ENCODE measurements at regions not wholly inside any gene's neighbourhood (a gene's known extent, or its start where the extent isn't known, plus 50 kb on each side); places are given as distances from the start of the nearest gene placed in this dataset.

- Histone ChIP-seq H3K4me1 (no peaks in the 10 kb centered on the region), H3K36me3 (replicated peaks) (no peaks in the 10 kb centered on the region), H3K9me3 (no peaks in the 10 kb centered on the region), H3K27me3 (ENCODE audit: low read depth) (no peaks in the 10 kb centered on the region), H3K4me3 (no peak overlapping the region)
- no peak for DNase-seq (ENCODE audit: low spot score in 2 of 2)
- in situ Hi-C loops (cut with MboI; ENCODE audit: low sequenced_read_pairs), result no loop called here
These were observed 242.5 kb downstream of the RPS24 start for GRCh38 chr10:78276139-78276538.

- no peaks in the 10 kb centered on the region for H3K27me3 ChIP-seq (ENCODE audit: low read depth)
- in situ Hi-C loops (cut with MboI; ENCODE audit: low sequenced_read_pairs), result no loop called here
These were observed 243.8 kb downstream of the RPS24 start for GRCh38 chr10:78277314-78278057.

GRCh38 chr10:78278058-78278404, 244.4 kb downstream of the RPS24 start:
- no peak for DNase-seq (ENCODE audit: low spot score in 2 of 2)
- Histone ChIP-seq H3K4me1 (no peaks in the 10 kb centered on the region), H3K36me3 (replicated peaks) (no peaks in the 10 kb centered on the region), H3K9me3 (no peaks in the 10 kb centered on the region), H3K27me3 (ENCODE audit: low read depth) (no peaks in the 10 kb centered on the region), H3K4me3 (no peak overlapping the region)
- in situ Hi-C loops (cut with MboI; ENCODE audit: low sequenced_read_pairs), result no loop called here

More at GRCh38 chr10:78277314-78278057, 243.8 kb downstream of the RPS24 start:
- no peak for DNase-seq (ENCODE audit: low spot score in 2 of 2)
- Histone ChIP-seq H3K4me3 (no peak overlapping the region), H3K4me1 (no peaks in the 10 kb centered on the region), H3K9me3 (no peaks in the 10 kb centered on the region), H3K36me3 (replicated peaks) (no peaks in the 10 kb centered on the region)

- in situ Hi-C loops (cut with MboI; ENCODE audit: low sequenced_read_pairs), result no loop called here
- Histone ChIP-seq H3K4me1 (no peaks in the 10 kb centered on the region), H3K9me3 (no peaks in the 10 kb centered on the region), H3K36me3 (replicated peaks) (no peaks in the 10 kb centered on the region), H3K27me3 (ENCODE audit: low read depth) (no peaks in the 10 kb centered on the region), H3K4me3 (no peak overlapping the region)
- DNase-seq (ENCODE audit: low spot score in 2 of 2), result no peak
These were observed 246.1 kb downstream of the RPS24 start for GRCh38 chr10:78279756-78280155.

- no peak for DNase-seq (ENCODE audit: low spot score in 2 of 2)
- Histone ChIP-seq H3K36me3 (replicated peaks) (no peaks in the 10 kb centered on the region), H3K4me1 (no peaks in the 10 kb centered on the region), H3K4me3 (no peak overlapping the region), H3K9me3 (no peaks in the 10 kb centered on the region), H3K27me3 (ENCODE audit: low read depth) (no peaks in the 10 kb centered on the region)
- in situ Hi-C loops (cut with MboI; ENCODE audit: low sequenced_read_pairs), result no loop called here
These were observed 246.9 kb downstream of the RPS24 start for GRCh38 chr10:78280604-78281003.

GRCh38 chr10:78281627-78282026, 248.0 kb downstream of the RPS24 start:
- Histone ChIP-seq H3K4me1 (no peaks in the 10 kb centered on the region), H3K36me3 (replicated peaks) (no peaks in the 10 kb centered on the region), H3K4me3 (no peak overlapping the region), H3K27me3 (ENCODE audit: low read depth) (no peaks in the 10 kb centered on the region), H3K9me3 (no peaks in the 10 kb centered on the region)
- in situ Hi-C loops (cut with MboI; ENCODE audit: low sequenced_read_pairs), result no loop called here
- no peak for DNase-seq (ENCODE audit: low spot score in 2 of 2)

- no peaks in the 10 kb centered on the region for H3K9me3 ChIP-seq
- in situ Hi-C loops (cut with MboI; ENCODE audit: low sequenced_read_pairs), result no loop called here
- no peaks in the 10 kb centered on the region for H3K36me3 ChIP-seq (replicated peaks)
- no peaks in the 10 kb centered on the region for H3K27me3 ChIP-seq (ENCODE audit: low read depth)
- no peaks in the 10 kb centered on the region for H3K4me1 ChIP-seq
- H3K4me3 ChIP-seq, result no peak overlapping the region
- no peak for DNase-seq (ENCODE audit: low spot score in 2 of 2)
These were observed 249.5 kb downstream of the RPS24 start for GRCh38 chr10:78283069-78283682.

GRCh38 chr10:78284381-78284780, 250.7 kb downstream of the RPS24 start:
- Histone ChIP-seq H3K4me3 (no peak overlapping the region), H3K36me3 (replicated peaks) (no peaks in the 10 kb centered on the region), H3K27me3 (ENCODE audit: low read depth) (no peaks in the 10 kb centered on the region), H3K4me1 (no peaks in the 10 kb centered on the region), H3K9me3 (no peaks in the 10 kb centered on the region)
- no peak for DNase-seq (ENCODE audit: low spot score in 2 of 2)
- in situ Hi-C loops (cut with MboI; ENCODE audit: low sequenced_read_pairs), result no loop called here

- in situ Hi-C loops (cut with MboI; ENCODE audit: low sequenced_read_pairs), result no loop called here
- no peaks in the 10 kb centered on the region for H3K4me1 ChIP-seq
These were observed 251.6 kb downstream of the RPS24 start for GRCh38 chr10:78285226-78285625.

GRCh38 chr10:78286186-78286585, 252.5 kb downstream of the RPS24 start:
- in situ Hi-C loops (cut with MboI; ENCODE audit: low sequenced_read_pairs), result no loop called here
- Histone ChIP-seq H3K27me3 (ENCODE audit: low read depth) (no peaks in the 10 kb centered on the region), H3K9me3 (no peaks in the 10 kb centered on the region), H3K4me1 (no peaks in the 10 kb centered on the region), H3K36me3 (replicated peaks) (no peaks in the 10 kb centered on the region), H3K4me3 (no peak overlapping the region)
- peak; percentile 2 to 41 for DNase-seq (ENCODE audit: low spot score in 2 of 2)

More at GRCh38 chr10:78285226-78285625, 251.6 kb downstream of the RPS24 start:
- Histone ChIP-seq H3K4me3 (no peak overlapping the region), H3K36me3 (replicated peaks) (no peaks in the 10 kb centered on the region), H3K27me3 (ENCODE audit: low read depth) (no peaks in the 10 kb centered on the region), H3K9me3 (no peaks in the 10 kb centered on the region)
- no peak for DNase-seq (ENCODE audit: low spot score in 2 of 2)

GRCh38 chr10:78286668-78287067, 253.0 kb downstream of the RPS24 start:
- no peaks in the 10 kb centered on the region for H3K27me3 ChIP-seq (ENCODE audit: low read depth)
- DNase-seq (ENCODE audit: low spot score in 2 of 2), result no peak
- no peaks in the 10 kb centered on the region for H3K4me1 ChIP-seq
- no peak overlapping the region for H3K4me3 ChIP-seq
- H3K36me3 ChIP-seq (replicated peaks), result no peaks in the 10 kb centered on the region
- no peaks in the 10 kb centered on the region for H3K9me3 ChIP-seq
- in situ Hi-C loops (cut with MboI; ENCODE audit: low sequenced_read_pairs), result no loop called here

GRCh38 chr10:78287618-78288017, 254.0 kb downstream of the RPS24 start:
- H3K4me1 ChIP-seq, result no peaks in the 10 kb centered on the region
- no peak overlapping the region for H3K4me3 ChIP-seq
- H3K9me3 ChIP-seq, result no peaks in the 10 kb centered on the region
- H3K36me3 ChIP-seq (replicated peaks), result no peaks in the 10 kb centered on the region
- in situ Hi-C loops (cut with MboI; ENCODE audit: low sequenced_read_pairs), result no loop called here
- H3K27me3 ChIP-seq (ENCODE audit: low read depth), result no peaks in the 10 kb centered on the region
- DNase-seq (ENCODE audit: low spot score in 2 of 2), result no peak

- no peaks in the 10 kb centered on the region for H3K27me3 ChIP-seq (ENCODE audit: low read depth)
- no peaks in the 10 kb centered on the region for H3K4me1 ChIP-seq
- no peaks in the 10 kb centered on the region for H3K9me3 ChIP-seq
These were observed 255.0 kb downstream of the RPS24 start for GRCh38 chr10:78288663-78289062.

GRCh38 chr10:78290131-78290750, 256.6 kb downstream of the RPS24 start:
- Histone ChIP-seq H3K36me3 (replicated peaks) (no peaks in the 10 kb centered on the region), H3K9me3 (no peaks in the 10 kb centered on the region), H3K4me3 (no peak overlapping the region), H3K4me1 (no peaks in the 10 kb centered on the region), H3K27me3 (ENCODE audit: low read depth) (no peaks in the 10 kb centered on the region)
- in situ Hi-C loops (cut with MboI; ENCODE audit: low sequenced_read_pairs), result no loop called here
- DNase-seq (ENCODE audit: low spot score in 2 of 2), result no peak

More at GRCh38 chr10:78288663-78289062, 255.0 kb downstream of the RPS24 start:
- Histone ChIP-seq H3K36me3 (replicated peaks) (no peaks in the 10 kb centered on the region), H3K4me3 (no peak overlapping the region)
- in situ Hi-C loops (cut with MboI; ENCODE audit: low sequenced_read_pairs), result no loop called here
- no peak for DNase-seq (ENCODE audit: low spot score in 2 of 2)

Measured in HAP-1 (cell line).